ENCODE measurements at regions not wholly inside any gene's neighbourhood (a gene's known extent, or its start where the extent isn't known, plus 50 kb on each side); places are given as distances from the start of the nearest gene placed in this dataset.

DNA sequence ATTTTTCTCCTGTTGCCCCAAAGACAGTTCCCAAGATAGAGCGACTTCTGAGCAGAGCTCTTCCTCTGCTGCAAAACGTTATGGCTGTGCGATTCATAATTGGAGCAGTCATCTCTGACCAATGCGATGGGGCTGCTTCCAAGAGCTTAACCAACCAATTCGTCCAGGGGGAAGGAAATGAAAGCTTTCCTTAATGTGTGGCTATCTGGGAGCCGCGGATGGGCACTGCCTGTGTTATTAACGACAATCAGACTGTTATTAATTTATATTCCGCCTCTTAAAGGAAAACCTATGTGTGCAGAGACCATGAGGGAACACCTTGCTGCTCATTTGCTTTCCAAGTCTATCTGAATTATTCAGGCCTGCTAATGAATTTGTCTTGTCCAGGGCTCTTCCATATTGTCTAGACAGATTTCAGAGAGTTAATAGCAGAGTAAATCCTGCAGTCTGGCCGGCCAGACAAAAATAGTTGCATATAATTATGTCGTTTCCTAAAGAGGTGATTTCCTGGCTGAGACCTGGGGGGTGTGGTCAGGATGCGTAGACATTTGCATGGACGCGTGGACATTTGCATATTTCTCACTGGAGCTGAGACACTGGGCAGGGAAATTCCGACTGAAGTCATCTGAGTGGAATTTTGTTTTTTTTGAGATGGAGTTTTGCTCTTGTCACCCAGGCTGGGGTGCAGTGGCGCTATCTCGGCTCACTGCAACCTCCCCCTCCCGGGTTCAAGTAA, 135.4 kb downstream of the HMX1 start:
- no peak for TF ChIP-seq POLR2A (IDR thresholded peaks at IDR 0.05; ENCODE audit: low read depth, low read length)
- no peak for TF ChIP-seq POLR2AphosphoS5 (IDR thresholded peaks at IDR 0.05; ENCODE audit: low read depth, low read length)
